ENCODE measurements at regions not wholly inside any gene's neighbourhood (a gene's known extent, or its start where the extent isn't known, plus 50 kb on each side); places are given as distances from the start of the nearest gene placed in this dataset.

- no peak overlapping the region for H3K27ac ChIP-seq (replicated peaks)
- TF ChIP-seq SPI1 (IDR thresholded peaks at IDR 0.05; ENCODE audit: borderline replicate concordance, low read depth) (no peak), GABPA (IDR thresholded peaks at IDR 0.05; ENCODE audit: low read depth) (no peak), REST (IDR thresholded peaks at IDR 0.05; ENCODE audit: insufficient replicate concordance, low read depth) (no peak), CTCF (IDR thresholded peaks at IDR 0.05; ENCODE audit: insufficient read depth, low read length) (no peak), POLR2AphosphoS5 (IDR thresholded peaks at IDR 0.05; ENCODE audit: low read depth) (no peak)
- H3K27me3 ChIP-seq (ENCODE audit: insufficient read depth, poor library complexity, severe bottlenecking), result no peaks in the 10 kb centered on the region
- no peak for DNase-seq (ENCODE audit: low read depth in 1 of 2, low spot score in 1 of 2)
- H3K4me3 ChIP-seq (replicated peaks; ENCODE audit: insufficient read depth, low read length), result no peak overlapping the region
These were observed 556.6 kb upstream of the SALL1 start for GRCh38 chr16:51707666-51708065.

- Histone ChIP-seq H3K27me3 (ENCODE audit: insufficient read depth, poor library complexity, severe bottlenecking) (no peaks in the 10 kb centered on the region), H3K27ac (replicated peaks) (no peak overlapping the region), H3K4me3 (replicated peaks; ENCODE audit: insufficient read depth, low read length) (no peak overlapping the region)
- DNase-seq (ENCODE audit: low read depth in 1 of 2, low spot score in 1 of 2), result no peak
- TF ChIP-seq POLR2AphosphoS5 (IDR thresholded peaks at IDR 0.05; ENCODE audit: low read depth) (no peak), GABPA (IDR thresholded peaks at IDR 0.05; ENCODE audit: low read depth) (no peak), CTCF (IDR thresholded peaks at IDR 0.05; ENCODE audit: insufficient read depth, low read length) (no peak), REST (IDR thresholded peaks at IDR 0.05; ENCODE audit: insufficient replicate concordance, low read depth) (no peak), SPI1 (IDR thresholded peaks at IDR 0.05; ENCODE audit: borderline replicate concordance, low read depth) (no peak)
These were observed 554.1 kb upstream of the SALL1 start for GRCh38 chr16:51705142-51705541.

- Histone ChIP-seq H3K27ac (replicated peaks) (no peak overlapping the region), H3K27me3 (ENCODE audit: insufficient read depth, poor library complexity, severe bottlenecking) (no peaks in the 10 kb centered on the region), H3K4me3 (replicated peaks; ENCODE audit: insufficient read depth, low read length) (no peak overlapping the region)
- TF ChIP-seq GABPA (IDR thresholded peaks at IDR 0.05; ENCODE audit: low read depth), result no peak
- no peak for TF ChIP-seq POLR2AphosphoS5 (IDR thresholded peaks at IDR 0.05; ENCODE audit: low read depth)
- no peak for TF ChIP-seq CTCF (IDR thresholded peaks at IDR 0.05; ENCODE audit: insufficient read depth, low read length)
- DNase-seq (ENCODE audit: low read depth in 1 of 2, low spot score in 1 of 2), result no peak
These were observed 550.0 kb upstream of the SALL1 start for GRCh38 chr16:51701025-51701424.

GRCh38 chr16:51699686-51700396 lies 548.8 kb upstream of the SALL1 start:
- H3K27ac ChIP-seq (replicated peaks), result no peak overlapping the region
- no peak overlapping the region for H3K4me3 ChIP-seq (replicated peaks; ENCODE audit: insufficient read depth, low read length)
- DNase-seq (ENCODE audit: low read depth in 1 of 2, low spot score in 1 of 2), result no peak
- no peak for TF ChIP-seq SPI1 (IDR thresholded peaks at IDR 0.05; ENCODE audit: borderline replicate concordance, low read depth)
- no peak for TF ChIP-seq CTCF (IDR thresholded peaks at IDR 0.05; ENCODE audit: insufficient read depth, low read length)
- TF ChIP-seq GABPA (IDR thresholded peaks at IDR 0.05; ENCODE audit: low read depth), result no peak
- TF ChIP-seq REST (IDR thresholded peaks at IDR 0.05; ENCODE audit: insufficient replicate concordance, low read depth), result no peak
- no peak for TF ChIP-seq POLR2AphosphoS5 (IDR thresholded peaks at IDR 0.05; ENCODE audit: low read depth)
- H3K27me3 ChIP-seq (ENCODE audit: insufficient read depth, poor library complexity, severe bottlenecking), result no peaks in the 10 kb centered on the region

Data from HL-60 (cell line).